OCI-LY1 (cell line): ENCODE measurements at regions not wholly inside any gene's neighbourhood (a gene's known extent, or its start where the extent isn't known, plus 50 kb on each side); places are given as distances from the start of the nearest gene placed in this dataset.

ENCODE experiments used
- H2AFZ ChIP-seq: fragments of 200-600 bp; sonication (generic), shearing (Covaris generic); 2 replicates; pipeline ENCODE4 v1.6.0; 2014; ENCODE audit warnings: antibody characterized with exemption, mild to moderate bottlenecking, low read length
- H3F3A ChIP-seq: fragments of 200-600 bp; sonication (generic), shearing (Covaris generic); 2 replicates; pipeline ENCODE4 v1.6.0; 2014; ENCODE audit warnings: mild to moderate bottlenecking, antibody characterized with exemption, low read length, moderate library complexity; ENCODE audit not compliant: insufficient read depth
- H3K27ac ChIP-seq: fragments of 200-600 bp; sonication (generic); 2 replicates; pipeline ENCODE4 v1.5.1; 2014; ENCODE audit warnings: low read length, mixed run types, mild to moderate bottlenecking, low read depth; ENCODE audit not compliant: poor library complexity, severe bottlenecking
- H3K27me3 ChIP-seq: fragments of 200-600 bp; sonication (generic); 2 replicates; pipeline ENCODE4 v1.6.0; 2014; ENCODE audit warnings: antibody characterized with exemption, mild to moderate bottlenecking, low read length, moderate library complexity; ENCODE audit not compliant: insufficient read depth
- H3K36me3 ChIP-seq: fragments of 200-600 bp; sonication (generic); 2 replicates; pipeline ENCODE4 v1.6.1; 2014; ENCODE audit warnings: mild to moderate bottlenecking, antibody characterized with exemption, low read length, moderate library complexity, mixed read lengths; ENCODE audit not compliant: insufficient read depth
- H3K4me1 ChIP-seq: fragments of 200-600 bp; sonication (generic); 2 replicates; pipeline ENCODE4 v1.5.1; 2014; ENCODE audit warnings: mild to moderate bottlenecking, low read length, moderate library complexity; ENCODE audit not compliant: insufficient read depth, severe bottlenecking
- H3K4me2 ChIP-seq: fragments of 200-600 bp; sonication (generic), shearing (Covaris generic); 2 replicates; pipeline ENCODE4 v1.6.1; 2014; ENCODE audit warnings: low read length
- H3K4me3 ChIP-seq: fragments of 200-600 bp; sonication (generic); 2 replicates; pipeline ENCODE4 v1.5.1; 2014; ENCODE audit warnings: low read length, low read depth, mild to moderate bottlenecking, mixed read lengths; ENCODE audit not compliant: poor library complexity, severe bottlenecking
- H3K79me2 ChIP-seq: fragments of 200-600 bp; shearing (Covaris generic); 2 replicates; pipeline ENCODE4 v1.6.1; 2016; ENCODE audit warnings: mixed run types, low read length, mixed read lengths; ENCODE audit not compliant: insufficient read depth
- H3K9ac ChIP-seq: fragments of 200-600 bp; sonication (generic), shearing (Covaris generic); 2 replicates; pipeline ENCODE4 v1.6.1; 2014; ENCODE audit warnings: mild to moderate bottlenecking, low read length, mixed read lengths
- H3K9me2 ChIP-seq: fragments of 200-600 bp; sonication (generic), shearing (Covaris generic); 2 replicates; pipeline ENCODE4 v1.6.1; 2014; ENCODE audit warnings: low read depth, mild to moderate bottlenecking, low read length, mixed read lengths
- H3K9me3 ChIP-seq: fragments of 200-600 bp; shearing (Covaris generic); 2 replicates; pipeline ENCODE4 v1.6.1; 2014; ENCODE audit warnings: low read length, mixed read lengths
- H4K20me1 ChIP-seq: fragments of 200-600 bp; sonication (generic), shearing (Covaris generic); 2 replicates; pipeline ENCODE4 v1.6.0; 2016; ENCODE audit warnings: mild to moderate bottlenecking, low read length; ENCODE audit not compliant: insufficient read depth
- EZH2 ChIP-seq: fragments of 200-600 bp; sonication (generic), shearing (Covaris generic); IDR thresholded peaks from 2 replicates; pipeline ENCODE4 v1.8.0; 2017; ENCODE audit warnings: borderline replicate concordance, mixed run types, mild to moderate bottlenecking, antibody characterized with exemption, low read length, moderate library complexity, mixed read lengths
- TF ChIP-seq, protein P1 (sequence below): fragments of 200-600 bp; sonication (generic), shearing (Covaris generic); IDR thresholded peaks from 2 replicates; pipeline ENCODE4 v1.5.1; 2017; ENCODE audit warnings: mild to moderate bottlenecking, antibody characterized with exemption, low read length, moderate library complexity, mixed read lengths

DNA sequence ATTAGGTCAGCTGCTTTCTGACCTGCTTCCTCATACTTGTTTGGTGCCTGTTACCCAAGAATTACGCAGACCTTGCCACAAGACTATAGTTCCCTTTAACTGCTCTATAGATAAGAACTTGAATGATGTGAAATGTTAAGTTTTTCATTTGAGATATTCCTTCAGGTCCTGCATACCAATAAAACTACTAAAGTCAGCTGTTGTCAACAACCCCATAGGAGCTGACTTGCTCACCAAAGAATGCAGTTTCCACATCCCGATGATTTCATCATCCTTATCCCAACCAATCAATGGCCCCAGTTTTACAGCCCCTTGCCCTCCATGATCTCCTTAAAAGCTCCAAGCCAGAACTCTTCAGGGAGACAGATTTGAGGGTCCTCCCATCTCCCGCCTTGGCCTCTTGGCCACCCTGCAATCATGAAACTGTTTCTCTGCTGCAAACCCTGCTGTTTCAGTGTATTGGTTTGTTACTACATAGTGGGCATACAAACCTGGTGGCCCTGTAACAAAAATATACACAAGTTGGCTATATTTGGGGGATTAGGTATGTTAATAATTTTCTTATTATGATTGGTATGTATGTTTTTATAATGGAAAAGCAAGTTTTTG lies 396.3 kb upstream of the CHST9 start:
- Histone ChIP-seq H3K9me2 (no peaks in the 10 kb centered on the region), H3K9me3 (no peaks in the 10 kb centered on the region), H4K20me1 (no peaks in the 10 kb centered on the region), H3K4me2 (no peak overlapping the region), H3K4me1 (no peaks in the 10 kb centered on the region), H3F3A (no peaks in the 10 kb centered on the region), H3K27me3 (no peaks in the 10 kb centered on the region), H3K79me2 (no peaks in the 10 kb centered on the region), H3K4me3 (no peak overlapping the region), H2AFZ (no peak overlapping the region), H3K9ac (no peak overlapping the region), H3K27ac (no peak overlapping the region), H3K36me3 (no peaks in the 10 kb centered on the region)
- TF ChIP-seq, protein P1, sequence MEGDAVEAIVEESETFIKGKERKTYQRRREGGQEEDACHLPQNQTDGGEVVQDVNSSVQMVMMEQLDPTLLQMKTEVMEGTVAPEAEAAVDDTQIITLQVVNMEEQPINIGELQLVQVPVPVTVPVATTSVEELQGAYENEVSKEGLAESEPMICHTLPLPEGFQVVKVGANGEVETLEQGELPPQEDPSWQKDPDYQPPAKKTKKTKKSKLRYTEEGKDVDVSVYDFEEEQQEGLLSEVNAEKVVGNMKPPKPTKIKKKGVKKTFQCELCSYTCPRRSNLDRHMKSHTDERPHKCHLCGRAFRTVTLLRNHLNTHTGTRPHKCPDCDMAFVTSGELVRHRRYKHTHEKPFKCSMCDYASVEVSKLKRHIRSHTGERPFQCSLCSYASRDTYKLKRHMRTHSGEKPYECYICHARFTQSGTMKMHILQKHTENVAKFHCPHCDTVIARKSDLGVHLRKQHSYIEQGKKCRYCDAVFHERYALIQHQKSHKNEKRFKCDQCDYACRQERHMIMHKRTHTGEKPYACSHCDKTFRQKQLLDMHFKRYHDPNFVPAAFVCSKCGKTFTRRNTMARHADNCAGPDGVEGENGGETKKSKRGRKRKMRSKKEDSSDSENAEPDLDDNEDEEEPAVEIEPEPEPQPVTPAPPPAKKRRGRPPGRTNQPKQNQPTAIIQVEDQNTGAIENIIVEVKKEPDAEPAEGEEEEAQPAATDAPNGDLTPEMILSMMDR = no peak
- no peak for TF ChIP-seq EZH2

DNA sequence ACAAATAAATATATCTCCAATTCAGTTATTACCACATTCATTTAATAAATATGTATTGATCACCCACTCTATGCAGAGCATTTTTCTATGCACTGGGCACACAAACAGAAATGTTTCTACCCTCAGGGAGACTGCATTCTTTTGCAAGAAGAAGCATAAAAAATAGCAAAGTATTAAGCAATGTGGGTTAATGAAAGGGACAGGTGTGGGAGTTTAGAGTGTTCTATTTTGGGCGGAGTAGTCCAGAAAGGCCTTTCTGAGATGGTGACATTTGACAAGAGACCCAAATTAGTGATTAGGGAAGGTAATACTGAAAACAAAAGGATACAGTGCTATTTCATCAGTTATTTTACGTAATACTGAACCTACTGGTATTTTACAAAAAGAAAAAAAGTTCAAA lies 394.3 kb upstream of the CHST9 start:
- H3F3A ChIP-seq = no peaks in the 10 kb centered on the region
- no peak overlapping the region for H3K4me2 ChIP-seq
- H2AFZ ChIP-seq = no peak overlapping the region
- no peak for TF ChIP-seq EZH2
- TF ChIP-seq, protein P1 = no peak
- no peaks in the 10 kb centered on the region for H3K9me3 ChIP-seq
- no peaks in the 10 kb centered on the region for H4K20me1 ChIP-seq
- no peaks in the 10 kb centered on the region for H3K79me2 ChIP-seq
- no peaks in the 10 kb centered on the region for H3K36me3 ChIP-seq
- no peaks in the 10 kb centered on the region for H3K9me2 ChIP-seq
- no peaks in the 10 kb centered on the region for H3K4me1 ChIP-seq
- H3K4me3 ChIP-seq = no peak overlapping the region
- no peak overlapping the region for H3K27ac ChIP-seq
- no peaks in the 10 kb centered on the region for H3K27me3 ChIP-seq
- no peak overlapping the region for H3K9ac ChIP-seq

DNA sequence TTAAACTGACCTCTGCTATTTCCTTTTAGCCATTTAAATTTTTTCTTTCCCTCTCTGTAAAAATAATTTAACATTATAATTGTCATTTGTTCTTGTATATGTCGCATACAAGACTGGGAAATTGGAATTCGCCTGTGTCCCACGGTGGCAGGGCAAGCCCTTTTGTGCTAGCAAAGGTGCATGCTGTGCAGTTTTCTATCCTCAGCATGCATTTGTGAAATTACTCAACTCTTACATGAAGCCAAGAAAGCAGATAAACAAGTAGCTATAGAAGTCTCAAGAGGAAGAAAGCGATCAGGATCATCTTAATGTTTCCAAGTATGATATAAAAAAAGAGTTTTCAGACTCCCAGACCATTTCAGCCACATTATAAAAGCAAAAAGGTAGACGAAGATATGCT lies 392.6 kb upstream of the CHST9 start:
- Histone ChIP-seq H3K27me3 (no peaks in the 10 kb centered on the region), H3K79me2 (no peaks in the 10 kb centered on the region), H3K9me3 (no peaks in the 10 kb centered on the region), H4K20me1 (no peaks in the 10 kb centered on the region), H2AFZ (no peak overlapping the region), H3K9me2 (no peaks in the 10 kb centered on the region), H3K4me2 (no peak overlapping the region), H3K4me1 (no peaks in the 10 kb centered on the region), H3K9ac (no peak overlapping the region), H3F3A (no peaks in the 10 kb centered on the region), H3K36me3 (no peaks in the 10 kb centered on the region), H3K27ac (no peak overlapping the region), H3K4me3 (no peak overlapping the region)
- TF ChIP-seq, protein P1 = no peak
- no peak for TF ChIP-seq EZH2
